Trophoblast cell (in vitro differentiated cells and primary cell): ENCODE measurements at regions not wholly inside any gene's neighbourhood (a gene's known extent, or its start where the extent isn't known, plus 50 kb on each side); places are given as distances from the start of the nearest gene placed in this dataset.

Experiments
- DNase-seq, 2 donors: peaks; one replicate each; pipeline ENCODE4 v3.0.0-alpha.2; 2016
- H2AFZ ChIP-seq: 2 replicates; pipeline ENCODE4 v1.6.1; 2013; ENCODE audit warnings: low read length, moderate library complexity, mild to moderate bottlenecking; ENCODE audit not compliant: insufficient read depth, poor library complexity
- H2AK5ac ChIP-seq: 2 replicates; pipeline ENCODE4 v1.6.1; 2013; ENCODE audit warnings: mild to moderate bottlenecking, low read length
- H2BK120ac ChIP-seq: 2 replicates; pipeline ENCODE4 v1.6.1; 2013; ENCODE audit warnings: low read length, mild to moderate bottlenecking, moderate library complexity; ENCODE audit not compliant: insufficient read depth, poor library complexity
- H2BK12ac ChIP-seq: 2 replicates; pipeline ENCODE4 v1.6.1; 2013; ENCODE audit warnings: mild to moderate bottlenecking, low read length, moderate library complexity
- H2BK5ac ChIP-seq: 2 replicates; pipeline ENCODE4 v1.6.1; 2013; ENCODE audit warnings: low read length, low read depth, moderate library complexity, mild to moderate bottlenecking; ENCODE audit not compliant: poor library complexity
- H3K14ac ChIP-seq: 2 replicates; pipeline ENCODE4 v1.6.1; 2013; ENCODE audit warnings: mild to moderate bottlenecking, low read length
- H3K18ac ChIP-seq: 2 replicates; pipeline ENCODE4 v1.6.1; 2013; ENCODE audit warnings: mild to moderate bottlenecking, low read length
- H3K23ac ChIP-seq: 2 replicates; pipeline ENCODE4 v1.6.1; 2013; ENCODE audit warnings: low read length
- H3K27ac ChIP-seq: 2 replicates; pipeline ENCODE4 v1.5.1; 2013; ENCODE audit warnings: low read depth, mild to moderate bottlenecking, inconsistent platforms, low read length, moderate library complexity
- H3K27me3 ChIP-seq: 2 replicates; pipeline ENCODE4 v1.6.1; 2013; ENCODE audit warnings: inconsistent platforms, mild to moderate bottlenecking, low read length, moderate library complexity; ENCODE audit not compliant: insufficient read depth
- H3K36me3 ChIP-seq, 2 experiments: 1 replicate in 1 of 2; 2 replicates in 1 of 2; pipeline ENCODE4 v1.6.1; 2013; ENCODE audit warnings: low read length in 2 of 2, mild to moderate bottlenecking in 2 of 2, moderate library complexity in 1 of 2; ENCODE audit not compliant: insufficient read depth in 2 of 2, control insufficient read depth in 1 of 2
- H3K4ac ChIP-seq: 2 replicates; pipeline ENCODE4 v1.6.1; 2013; ENCODE audit warnings: low read depth, mild to moderate bottlenecking, low read length, moderate library complexity
- H3K4me1 ChIP-seq, 2 experiments: 1 replicate in 1 of 2; 2 replicates in 1 of 2; pipeline ENCODE4 v1.6.1; 2013; ENCODE audit warnings: low read length in 2 of 2, mild to moderate bottlenecking in 2 of 2, moderate library complexity in 1 of 2; ENCODE audit not compliant: insufficient read depth in 2 of 2, control insufficient read depth in 1 of 2
- H3K4me2 ChIP-seq: 2 replicates; pipeline ENCODE4 v1.6.1; 2013; ENCODE audit warnings: inconsistent platforms, mild to moderate bottlenecking, low read length, moderate library complexity
- H3K4me3 ChIP-seq: 2 replicates; pipeline ENCODE4 v1.5.1; 2013; ENCODE audit warnings: mild to moderate bottlenecking, low read depth, low read length, inconsistent platforms
- H3K79me1 ChIP-seq: one replicate; pipeline ENCODE4 v1.6.1; 2013; ENCODE audit warnings: low read length
- H3K79me2 ChIP-seq: 2 replicates; pipeline ENCODE4 v1.6.1; 2013; ENCODE audit warnings: low read length, mild to moderate bottlenecking; ENCODE audit not compliant: control insufficient read depth, insufficient read depth, poor library complexity
- H3K9ac ChIP-seq: 2 replicates; pipeline ENCODE4 v1.6.1; 2013; ENCODE audit warnings: mild to moderate bottlenecking, low read length
- H3K9me3 ChIP-seq: 2 replicates; pipeline ENCODE4 v1.6.1; 2013; ENCODE audit warnings: low read depth, mild to moderate bottlenecking, control low read depth, inconsistent platforms, low read length; ENCODE audit not compliant: insufficient read depth
- H4K12ac ChIP-seq: 2 replicates; pipeline ENCODE4 v1.6.1; 2013; ENCODE audit warnings: low read depth, mild to moderate bottlenecking, low read length, moderate library complexity
- H4K8ac ChIP-seq: 2 replicates; pipeline ENCODE4 v1.6.1; 2013; ENCODE audit warnings: low read depth, mild to moderate bottlenecking, low read length, moderate library complexity
- H4K91ac ChIP-seq: one replicate; pipeline ENCODE4 v1.6.1; 2013; ENCODE audit warnings: low read depth, mild to moderate bottlenecking, low read length, moderate library complexity
- WGBS: extraction: QIAGEN DNeasy Blood & Tissue Kit; methylation state at CpG from one replicate; pipeline ENCODE4 v1.1.7; 2013; ENCODE audit warnings: missing lambda C conversion rate; ENCODE audit not compliant: insufficient read length, insufficient coverage; ENCODE audit errors: extremely low coverage; 5-methylcytosine and 5-hydroxymethylcytosine counted together

- Histone ChIP-seq H3K4ac (no peak overlapping the region), H4K91ac (no peak overlapping the region), H4K8ac (no peak overlapping the region), H2BK12ac (no peak overlapping the region), H3K9ac (no peak overlapping the region), H3K27ac (no peak overlapping the region), H3K36me3 (no peaks in the 10 kb centered on the region), H3K4me2 (no peak overlapping the region), H2AFZ (no peak overlapping the region), H2BK120ac (no peak overlapping the region), H3K18ac (no peak overlapping the region), H3K23ac (no peak overlapping the region), H3K4me3 (no peak overlapping the region), H2AK5ac (no peak overlapping the region), H3K14ac (no peak overlapping the region), H3K4me1 (no peaks in the 10 kb centered on the region), H3K79me2 (no peaks in the 10 kb centered on the region), H3K27me3 (no peaks in the 10 kb centered on the region), H3K9me3 (peaks cover 2% of the 10 kb centered on the region), H4K12ac (no peak overlapping the region), H2BK5ac (no peak overlapping the region), H3K79me1 (no peaks in the 10 kb centered on the region)
- WGBS = no CpG with 5 or more reads among the region's 1 CpG
- DNase-seq = peak in 1 of 2 donors; percentile 10
These were observed 237.4 kb upstream of the PWP1 start for GRCh38 chr12:107448198-107448597.

GRCh38 chr12:107449891-107450290, 235.7 kb upstream of the PWP1 start:
- Histone ChIP-seq H2BK12ac (no peak overlapping the region), H3K79me2 (no peaks in the 10 kb centered on the region), H3K4me1 (no peaks in the 10 kb centered on the region), H3K14ac (no peak overlapping the region), H4K8ac (no peak overlapping the region), H3K27me3 (no peaks in the 10 kb centered on the region), H3K79me1 (no peaks in the 10 kb centered on the region), H3K36me3 (no peaks in the 10 kb centered on the region), H4K12ac (no peak overlapping the region), H4K91ac (no peak overlapping the region), H3K9me3 (peaks cover under 1% of the 10 kb centered on the region), H2BK120ac (no peak overlapping the region), H2AK5ac (no peak overlapping the region), H3K9ac (no peak overlapping the region), H3K23ac (no peak overlapping the region), H2AFZ (no peak overlapping the region), H2BK5ac (no peak overlapping the region), H3K4me2 (no peak overlapping the region), H3K18ac (no peak overlapping the region), H3K4ac (no peak overlapping the region), H3K27ac (no peak overlapping the region), H3K4me3 (no peak overlapping the region)
- no CpG with 5 or more reads among the region's 1 CpG for WGBS
- no peak for DNase-seq

- no peak overlapping the region for H4K12ac ChIP-seq
- H3K27ac ChIP-seq = no peak overlapping the region
- H3K18ac ChIP-seq = no peak overlapping the region
- no peak overlapping the region for H3K4me3 ChIP-seq
- no peak overlapping the region for H2BK12ac ChIP-seq
- H3K9ac ChIP-seq = no peak overlapping the region
- H2BK5ac ChIP-seq = no peak overlapping the region
- H3K4me1 ChIP-seq = no peaks in the 10 kb centered on the region
- DNase-seq = no peak
- no peak overlapping the region for H3K4me2 ChIP-seq
- H3K79me1 ChIP-seq = no peaks in the 10 kb centered on the region
- H3K4ac ChIP-seq = no peak overlapping the region
- no peak overlapping the region for H2AFZ ChIP-seq
- H4K91ac ChIP-seq = no peak overlapping the region
- no peaks in the 10 kb centered on the region for H3K79me2 ChIP-seq
- no peak overlapping the region for H2AK5ac ChIP-seq
- no peaks in the 10 kb centered on the region for H3K27me3 ChIP-seq
- H3K14ac ChIP-seq = no peak overlapping the region
- H3K23ac ChIP-seq = no peak overlapping the region
- no peaks in the 10 kb centered on the region for H3K36me3 ChIP-seq
- H2BK120ac ChIP-seq = no peak overlapping the region
- H3K9me3 ChIP-seq = no peaks in the 10 kb centered on the region
- H4K8ac ChIP-seq = no peak overlapping the region
- WGBS = no CpG with 5 or more reads among the region's 3 CpGs
These were observed 235.1 kb upstream of the PWP1 start for GRCh38 chr12:107450541-107450940.

DNA sequence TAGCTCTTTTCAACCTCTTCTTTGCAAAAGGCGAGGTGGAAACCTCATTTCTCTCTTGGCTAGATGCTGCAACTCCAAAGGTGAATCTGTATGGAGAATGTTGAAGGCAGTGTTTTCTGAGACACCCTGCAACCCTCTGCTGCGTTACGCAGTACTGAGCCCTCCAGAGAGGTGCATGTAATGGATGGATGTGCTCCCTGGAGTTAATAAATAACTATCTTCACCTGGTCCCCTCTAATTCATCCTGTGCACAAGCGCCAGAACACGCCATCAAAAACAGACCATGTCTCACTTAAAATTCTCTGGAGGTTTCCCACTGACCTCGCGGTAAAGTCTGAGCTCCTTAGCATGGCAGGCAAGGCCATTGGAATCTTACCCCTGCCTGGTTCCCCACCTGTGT, 234.4 kb upstream of the PWP1 start:
- H4K8ac ChIP-seq = no peak overlapping the region
- no peak overlapping the region for H3K23ac ChIP-seq
- no peak overlapping the region for H3K9ac ChIP-seq
- H3K27me3 ChIP-seq = no peaks in the 10 kb centered on the region
- H4K91ac ChIP-seq = no peak overlapping the region
- no peak overlapping the region for H3K18ac ChIP-seq
- H3K36me3 ChIP-seq = no peaks in the 10 kb centered on the region
- no peak overlapping the region for H2AK5ac ChIP-seq
- no peak overlapping the region for H2BK120ac ChIP-seq
- H3K4me3 ChIP-seq = no peak overlapping the region
- no peak overlapping the region for H2BK12ac ChIP-seq
- no peak overlapping the region for H4K12ac ChIP-seq
- H3K14ac ChIP-seq = no peak overlapping the region
- no peak overlapping the region for H2AFZ ChIP-seq
- no peaks in the 10 kb centered on the region for H3K79me1 ChIP-seq
- H2BK5ac ChIP-seq = no peak overlapping the region
- no CpG with 5 or more reads among the region's 7 CpGs for WGBS
- no peaks in the 10 kb centered on the region for H3K79me2 ChIP-seq
- no peak overlapping the region for H3K4me2 ChIP-seq
- H3K4ac ChIP-seq = no peak overlapping the region
- H3K4me1 ChIP-seq = no peaks in the 10 kb centered on the region
- H3K27ac ChIP-seq = no peak overlapping the region
- no peak for DNase-seq
- H3K9me3 ChIP-seq = no peaks in the 10 kb centered on the region
